NOMO-1 treated with dmso at 0.1 percent for 144 hours (cell line): ENCODE measurements at regions not wholly inside any gene's neighbourhood (a gene's known extent, or its start where the extent isn't known, plus 50 kb on each side); places are given as distances from the start of the nearest gene placed in this dataset.

Source experiments
- DNase-seq: peaks from one replicate; lab custom pipeline; 2025; ENCODE audit not compliant: unreplicated experiment; lab: John Stamatoyannopoulos, UW

GRCh38 chr2:121955426-121955825 is 200.0 kb downstream of the TSN start:
- no peak for DNase-seq

DNA sequence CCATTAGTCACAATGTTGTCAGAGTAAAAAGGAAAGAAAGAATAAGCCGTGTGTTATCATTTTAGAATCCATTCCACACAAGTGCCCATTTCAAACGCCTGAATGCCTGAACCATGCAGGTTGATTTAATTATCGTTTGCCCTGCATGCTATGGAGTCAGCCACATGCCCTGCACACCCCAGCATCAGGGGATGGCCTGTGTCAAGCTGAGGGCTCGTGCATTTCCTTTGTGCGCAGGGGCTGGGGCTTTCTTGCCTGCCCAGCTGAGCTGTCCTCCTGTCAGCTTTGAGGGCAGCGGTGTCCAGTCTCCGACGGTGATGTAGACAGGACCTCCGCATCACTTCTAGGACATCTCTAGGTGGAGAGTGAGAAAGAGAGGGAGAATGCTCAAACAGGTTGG is 200.4 kb downstream of the TSN start:
- no peak for DNase-seq

DNA sequence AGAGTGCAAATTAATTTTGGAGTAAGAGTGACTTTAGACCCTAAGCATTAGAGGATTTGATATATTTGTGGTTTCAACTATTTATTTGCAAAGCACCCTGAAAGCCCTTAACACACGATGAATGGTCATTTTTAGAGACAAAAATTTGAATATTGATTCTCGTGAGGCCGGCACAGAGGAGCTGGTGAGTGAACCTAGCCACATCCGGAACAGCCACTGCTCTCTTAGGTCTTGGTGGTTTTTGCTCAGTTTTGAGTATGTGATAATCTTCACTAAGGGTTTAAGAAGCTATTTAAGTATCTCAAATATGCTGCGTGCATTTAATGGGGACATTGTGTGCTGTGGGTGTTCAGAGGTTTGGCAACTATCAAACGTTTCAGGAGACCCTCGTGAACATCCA is 204.8 kb downstream of the TSN start:
- no peak for DNase-seq

GRCh38 chr2:121961761-121962160 is 206.3 kb downstream of the TSN start:
- no peak for DNase-seq

DNA sequence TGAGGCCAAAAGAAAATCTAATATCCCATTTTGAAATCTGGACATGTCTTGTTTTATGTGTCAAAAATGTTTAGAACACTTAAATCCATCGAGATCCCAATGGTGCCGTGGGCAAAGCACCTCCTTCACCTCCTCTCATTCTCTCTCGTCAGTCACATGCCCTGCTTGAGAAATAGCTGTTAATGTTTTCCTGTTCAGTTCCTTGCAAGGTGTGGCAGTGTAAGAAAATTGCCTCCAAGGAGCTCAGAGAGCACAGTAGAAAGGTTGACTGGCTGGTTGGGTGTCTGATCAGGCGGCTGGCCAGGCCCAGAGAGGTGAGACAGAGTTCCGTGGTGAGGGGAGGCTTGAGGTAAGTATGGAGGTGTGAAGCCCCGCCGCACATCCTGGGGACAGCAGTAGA is 210.2 kb downstream of the TSN start:
- no peak for DNase-seq

GRCh38 chr2:121966663-121967062 is 211.2 kb downstream of the TSN start:
- DNase-seq: no peak

DNA sequence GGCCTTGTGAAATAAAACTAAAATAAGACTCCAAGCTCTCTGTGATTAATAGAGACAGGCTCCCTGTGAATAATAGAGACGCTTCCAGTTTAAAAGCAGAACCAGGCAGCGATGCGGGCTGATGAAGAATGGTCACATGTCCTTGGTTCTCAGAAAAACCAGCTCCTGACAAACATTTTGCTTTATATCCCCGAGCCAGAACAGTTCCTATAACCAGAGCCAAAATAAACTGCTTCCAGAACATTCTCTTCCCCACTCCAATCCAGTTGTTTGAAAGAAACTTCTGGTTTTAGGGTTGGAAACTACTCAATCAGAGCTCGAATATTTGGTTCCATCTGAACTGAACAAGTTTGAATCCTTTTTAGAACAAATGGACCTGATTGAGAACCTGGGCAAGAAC is 213.7 kb downstream of the TSN start:
- no peak for DNase-seq

- DNase-seq: no peak
Observed at GRCh38 chr2:121969766-121970639, 214.6 kb downstream of the TSN start.

GRCh38 chr2:121972203-121972602 is 216.8 kb downstream of the TSN start:
- DNase-seq: no peak

DNA sequence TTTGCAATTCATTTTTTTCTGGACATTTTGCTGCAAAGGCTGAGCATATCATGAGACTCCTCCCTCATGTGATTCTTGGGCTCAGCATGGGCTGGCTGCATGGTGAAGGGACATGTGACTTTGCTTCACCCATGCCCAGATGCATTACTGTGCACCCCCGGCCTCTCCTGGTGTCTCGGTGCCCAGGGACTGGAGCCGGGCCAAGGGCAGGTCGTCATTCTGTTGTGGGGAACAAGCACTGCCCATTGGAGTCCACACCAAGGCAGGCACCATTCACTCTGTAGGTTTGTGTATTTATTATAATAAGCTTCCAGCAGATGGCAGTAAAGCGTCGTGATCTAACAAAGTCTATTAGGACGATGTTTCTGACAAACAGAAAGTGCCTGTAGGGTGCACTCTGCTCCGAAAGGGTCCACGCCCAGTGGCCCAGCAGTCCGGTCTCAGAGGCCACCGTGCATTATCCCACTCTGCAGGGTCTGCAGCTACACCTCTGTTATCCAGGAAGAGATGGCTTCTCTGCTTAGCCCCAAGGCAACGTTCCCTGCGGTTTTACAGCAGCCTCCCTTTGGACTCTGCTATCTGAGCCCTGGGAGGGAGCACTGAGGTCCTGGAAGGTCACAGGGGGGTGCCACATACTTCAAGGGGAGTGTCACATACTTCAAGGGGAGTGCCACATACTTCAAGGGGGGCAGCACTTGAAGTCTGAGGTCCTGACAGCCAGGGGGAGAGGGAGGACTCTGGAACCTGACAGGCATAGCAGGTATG is 219.6 kb downstream of the TSN start:
- peak; percentile 17 for DNase-seq

GRCh38 chr2:121976926-121977325 is 221.5 kb downstream of the TSN start:
- DNase-seq: no peak

- no peak for DNase-seq
Observed at GRCh38 chr2:121977326-121977725, 221.9 kb downstream of the TSN start.

DNA sequence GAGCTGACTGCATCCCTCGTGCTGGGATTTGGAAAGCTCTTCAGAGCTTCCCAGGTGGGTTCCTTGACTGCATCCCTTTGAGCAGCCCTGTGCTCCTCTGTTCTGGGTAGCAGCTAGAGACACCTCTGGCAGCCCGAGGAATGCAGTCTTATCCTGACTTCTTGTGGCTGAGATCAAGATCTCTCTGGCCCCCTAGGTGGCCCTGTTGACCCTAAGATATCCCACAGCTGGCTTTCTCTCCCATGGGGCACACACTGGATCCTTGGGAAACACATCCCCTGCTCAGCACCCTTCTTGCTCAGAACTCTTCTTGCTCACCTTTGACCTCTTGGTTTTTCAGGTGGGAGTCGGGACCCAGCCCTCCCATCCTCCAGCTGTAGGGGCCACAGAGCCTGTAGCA is 237.2 kb downstream of the TSN start:
- no peak for DNase-seq

DNA sequence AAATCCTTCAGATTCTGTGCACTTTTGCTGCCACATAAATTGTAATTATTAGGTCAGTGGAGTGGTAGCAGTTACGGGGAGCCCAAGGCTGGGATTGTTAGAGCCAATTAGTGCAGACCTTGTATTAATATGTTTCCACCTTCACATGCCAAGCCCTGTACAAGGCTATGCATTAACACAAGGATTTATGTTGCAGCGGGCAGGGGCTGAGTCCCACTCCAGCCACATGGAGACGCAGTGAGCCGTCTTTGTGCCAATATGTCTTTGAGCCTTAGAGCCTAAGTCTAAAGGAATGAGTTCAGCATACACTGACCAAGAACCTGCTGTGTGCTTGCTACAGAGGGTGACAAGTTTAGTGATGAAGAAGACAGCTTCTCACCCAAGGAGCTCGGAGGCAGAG is 238.2 kb downstream of the TSN start:
- DNase-seq: no peak

GRCh38 chr2:121994238-121995206 is 239.1 kb downstream of the TSN start:
- no peak for DNase-seq

- no peak for DNase-seq
Observed at GRCh38 chr2:121998751-121999150, 243.3 kb downstream of the TSN start.

DNA sequence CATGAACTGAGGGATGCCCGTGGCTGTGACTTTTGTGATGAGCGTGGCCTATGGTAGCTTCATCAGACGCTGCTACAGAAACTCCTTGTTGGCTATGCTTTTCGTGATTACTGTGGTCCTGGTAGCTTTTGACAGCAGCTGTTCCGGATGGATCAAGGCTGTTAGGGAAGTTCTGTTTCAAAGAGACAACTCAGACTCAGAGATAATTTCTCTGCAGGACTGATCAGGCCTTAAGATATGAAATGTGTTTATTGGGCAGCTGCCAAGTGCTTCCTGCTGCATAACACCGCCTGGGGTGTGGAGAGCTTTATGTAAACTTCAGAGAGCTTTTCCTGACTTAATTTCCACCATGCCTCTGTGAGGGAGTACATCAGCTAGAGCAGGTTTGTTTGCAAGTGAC is 243.8 kb downstream of the TSN start:
- no peak for DNase-seq

DNA sequence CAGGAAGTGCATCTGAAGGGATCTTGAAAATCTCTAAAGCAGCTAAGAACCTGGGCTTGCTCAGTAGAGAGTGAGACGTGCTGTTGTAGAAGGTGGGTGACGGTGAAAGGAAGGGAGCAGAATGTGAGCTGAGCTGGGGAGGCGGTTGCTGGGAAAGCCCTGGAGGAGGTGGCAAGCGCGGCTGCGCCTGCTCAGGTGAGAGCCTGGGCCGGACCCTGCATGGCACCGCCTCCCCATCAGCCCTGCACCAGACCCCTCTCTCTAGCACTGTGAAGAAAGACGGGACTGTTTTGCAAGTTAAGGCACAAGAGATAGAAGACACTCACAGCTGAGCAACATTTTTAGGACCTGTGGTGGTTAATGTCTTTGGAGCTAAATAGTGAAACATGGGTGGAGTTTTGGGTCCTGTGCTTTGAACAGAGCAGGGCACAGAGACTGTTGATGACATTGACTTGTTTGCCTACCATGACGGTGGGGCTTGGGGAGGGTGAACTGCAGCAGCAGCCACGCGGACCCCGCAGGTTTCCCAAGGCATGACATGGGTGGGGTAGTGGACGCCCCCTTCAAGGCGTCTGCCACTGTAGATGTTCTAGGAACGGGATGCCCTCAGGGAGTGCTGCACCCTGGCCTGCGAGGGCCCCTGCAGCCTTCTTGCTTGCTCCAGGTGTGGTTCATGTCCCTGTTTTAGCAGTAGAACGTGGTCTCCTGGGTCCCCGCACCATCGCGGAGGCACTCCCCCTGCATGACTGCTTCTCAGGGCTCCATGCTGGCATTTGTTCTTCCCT is 245.3 kb downstream of the TSN start:
- DNase-seq: no peak

GRCh38 chr2:122001441-122001874 is 246.0 kb downstream of the TSN start:
- DNase-seq: no peak

DNA sequence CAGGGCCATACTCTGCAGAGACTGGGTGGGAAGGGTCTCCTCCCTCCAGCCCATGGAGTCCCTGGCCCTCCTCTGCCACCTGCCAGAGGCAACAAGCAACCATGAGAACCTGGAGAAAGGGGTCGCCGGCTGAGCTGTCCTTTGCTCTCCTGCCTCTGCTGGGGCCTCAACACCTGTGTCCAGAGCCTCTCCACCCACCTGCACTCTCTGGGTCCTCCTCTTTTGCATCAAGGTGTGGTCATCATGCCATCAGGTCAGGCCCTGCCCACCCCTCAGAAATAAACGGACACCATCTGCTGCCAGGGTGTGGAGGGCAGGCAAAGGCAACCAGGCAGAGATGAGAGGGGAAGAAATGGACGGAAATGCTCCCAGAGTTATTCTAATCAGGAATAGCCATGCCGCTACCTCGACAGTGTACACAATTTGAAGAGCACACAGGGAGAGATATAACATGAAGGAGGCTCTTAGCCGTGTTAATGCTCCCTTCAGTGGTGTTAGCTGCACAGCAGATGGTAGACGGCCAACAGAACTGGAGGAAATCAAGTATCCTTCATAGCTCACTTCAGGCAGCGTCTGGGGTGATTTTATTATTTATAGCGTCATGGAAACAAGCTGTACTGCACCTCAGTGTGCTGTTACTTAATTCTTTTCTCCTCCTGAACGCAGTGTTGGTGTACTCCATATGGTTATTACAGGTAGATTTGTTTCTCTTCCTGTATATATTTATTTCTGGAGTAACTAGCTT is 247.9 kb downstream of the TSN start:
- DNase-seq: no peak
